Thyroid gland (tissue), 4 donors: ENCODE measurements at regions not wholly inside any gene's neighbourhood (a gene's known extent, or its start where the extent isn't known, plus 50 kb on each side); places are given as distances from the start of the nearest gene placed in this dataset. TPM values are rescaled to one million over a fixed set of nuclear protein-coding genes. Genes with fewer than 3 reads are reported as not detected.

Experiments
- DNase-seq, 2 donors: peaks; one replicate each; pipeline ENCODE4 v3.0.0-alpha.2; 2019
- H3K27ac ChIP-seq, 3 donors: fragments of 200-600 bp; sonication (generic); 1 replicate in 2 of 3; 2 replicates in 1 of 3; pipeline ENCODE4 v1.5.1; 2016 to 2019; ENCODE audit warnings: mild to moderate bottlenecking in 1 of 3, moderate library complexity in 1 of 3
- H3K27me3 ChIP-seq: fragments of 200-600 bp; sonication (generic); one replicate; pipeline ENCODE4 v1.5.1; 2019
- H3K36me3 ChIP-seq, 2 donors: fragments of 200-600 bp; sonication (generic); one replicate each; pipeline ENCODE4 v1.5.1; 2016 to 2019
- H3K4me1 ChIP-seq, 2 donors: fragments of 200-600 bp; sonication (generic); one replicate each; pipeline ENCODE4 v1.5.1; 2017 to 2019
- H3K4me3 ChIP-seq, 3 donors: fragments of 200-600 bp; sonication (generic); replicated peaks in 1 of 3; 1 replicate in 2 of 3; 2 replicates in 1 of 3; pipeline ENCODE4 v1.5.1; 2016; ENCODE audit warnings: mild to moderate bottlenecking in 1 of 3
- H3K9me3 ChIP-seq: fragments of 200-600 bp; sonication (generic); one replicate; pipeline ENCODE4 v1.5.1; 2017
- POLR2A ChIP-seq, 2 donors: fragments of 450-650 bp; IDR thresholded peaks; one replicate each; pipeline ENCODE4 v1.6.1; 2017; ENCODE audit warnings: antibody characterized with exemption in 2 of 2, mild to moderate bottlenecking in 2 of 2, moderate library complexity in 1 of 2
- WGBS, 2 donors: methylation state at CpG; one replicate each; pipeline ENCODE4 v1.1.5; 2017; 5-methylcytosine and 5-hydroxymethylcytosine counted together
- intact Hi-C: fragments of 100-400 bp; cut with DNase I; formaldehyde crosslinking; loops from one replicate; pipeline ENCODE4 v1.15.1; 2023
- small RNA-seq: library from RNA; depleted of rRNA; stranded (forward); fragments of <200 nt; gene quantifications from one replicate; pipeline ENCODE3, GENCODE V24; 2016
- TF ChIP-seq, protein P1 (sequence below), 6 experiments: fragments of 200-600 bp in 3 of 6; fragments of 450-650 bp in 3 of 6; sonication (generic) in 3 of 6; IDR thresholded peaks; one replicate each; pipeline ENCODE4 v1.5.1; 2016 to 2019; ENCODE audit warnings: antibody characterized with exemption in 6 of 6, mild to moderate bottlenecking in 2 of 6, inconsistent platforms in 1 of 6, moderate library complexity in 1 of 6

DNA sequence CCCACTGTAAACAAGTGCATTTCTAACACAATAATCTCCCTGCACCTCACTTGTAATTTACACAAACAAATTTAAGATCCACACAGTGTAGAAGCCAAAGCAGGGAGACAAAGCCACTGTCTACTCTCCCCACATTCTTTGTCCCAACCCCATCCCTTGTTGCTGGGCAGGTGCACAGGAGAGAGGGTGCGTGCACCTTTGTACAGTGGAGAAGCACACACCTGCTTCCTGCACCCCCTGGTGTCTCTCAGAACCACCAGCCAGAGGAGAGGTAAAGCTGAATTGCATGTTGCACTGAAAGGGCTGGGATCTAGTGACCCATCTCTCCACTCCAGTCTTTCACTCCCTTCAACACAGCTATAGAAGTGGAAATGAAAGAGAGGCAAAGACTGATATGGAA, 51.4 kb upstream of the IFNG-AS1 start:
- H3K36me3 ChIP-seq, result no peaks in the 10 kb centered on the region
- H3K27ac ChIP-seq, result no peak overlapping the region
- no peak for DNase-seq
- intact Hi-C loops, result no loop called here
- no peaks in the 10 kb centered on the region for H3K27me3 ChIP-seq
- 95% methylated on average over 1 of the region's 1 CpG for WGBS, 2 donors
- H3K9me3 ChIP-seq, result no peaks in the 10 kb centered on the region
- H3K4me3 ChIP-seq, result no peak overlapping the region
- TF ChIP-seq, protein P1, sequence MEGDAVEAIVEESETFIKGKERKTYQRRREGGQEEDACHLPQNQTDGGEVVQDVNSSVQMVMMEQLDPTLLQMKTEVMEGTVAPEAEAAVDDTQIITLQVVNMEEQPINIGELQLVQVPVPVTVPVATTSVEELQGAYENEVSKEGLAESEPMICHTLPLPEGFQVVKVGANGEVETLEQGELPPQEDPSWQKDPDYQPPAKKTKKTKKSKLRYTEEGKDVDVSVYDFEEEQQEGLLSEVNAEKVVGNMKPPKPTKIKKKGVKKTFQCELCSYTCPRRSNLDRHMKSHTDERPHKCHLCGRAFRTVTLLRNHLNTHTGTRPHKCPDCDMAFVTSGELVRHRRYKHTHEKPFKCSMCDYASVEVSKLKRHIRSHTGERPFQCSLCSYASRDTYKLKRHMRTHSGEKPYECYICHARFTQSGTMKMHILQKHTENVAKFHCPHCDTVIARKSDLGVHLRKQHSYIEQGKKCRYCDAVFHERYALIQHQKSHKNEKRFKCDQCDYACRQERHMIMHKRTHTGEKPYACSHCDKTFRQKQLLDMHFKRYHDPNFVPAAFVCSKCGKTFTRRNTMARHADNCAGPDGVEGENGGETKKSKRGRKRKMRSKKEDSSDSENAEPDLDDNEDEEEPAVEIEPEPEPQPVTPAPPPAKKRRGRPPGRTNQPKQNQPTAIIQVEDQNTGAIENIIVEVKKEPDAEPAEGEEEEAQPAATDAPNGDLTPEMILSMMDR (IDR thresholded peaks at IDR 0.05), result no peak
- no peak for TF ChIP-seq POLR2A (IDR thresholded peaks at IDR 0.05)
- H3K4me1 ChIP-seq, result no peaks in the 10 kb centered on the region

Small RNA genes in the stretch of these regions (small RNA-seq; reads per million reads assigned to genes)
- not detected for gene AC022513.1
